Cardiac muscle cell (in vitro differentiated cells and primary cell): ENCODE measurements at regions not wholly inside any gene's neighbourhood (a gene's known extent, or its start where the extent isn't known, plus 50 kb on each side); places are given as distances from the start of the nearest gene placed in this dataset.
A peak's percentile ranks its signal among the peaks of the same experiment; 100 is the strongest.

Source experiments
- DNase-seq, 2 donors: peaks; one replicate each; pipeline versions ENCODE4 v3.0.0 to v3.0.0-alpha.2; 2010 to 2017; ENCODE audit warnings: low read depth in 1 of 2, low spot score in 1 of 2
- H3K27ac ChIP-seq: fragments of 200-600 bp; sonication (generic); 2 replicates; pipeline ENCODE4 v1.5.1; 2016
- H3K27me3 ChIP-seq: fragments of 200-600 bp; sonication (generic); 2 replicates; pipeline ENCODE4 v1.6.0; 2016; ENCODE audit warnings: control low read depth
- H3K36me3 ChIP-seq: fragments of 200-600 bp; sonication (generic); 2 replicates; pipeline ENCODE4 v1.5.1; 2016; ENCODE audit warnings: control low read depth
- H3K4me1 ChIP-seq: fragments of 200-600 bp; sonication (generic); 2 replicates; pipeline ENCODE4 v1.8.1; 2017; ENCODE audit warnings: low read depth, mild to moderate bottlenecking, mixed run types
- H3K4me3 ChIP-seq: fragments of 200-600 bp; sonication (generic); 2 replicates; pipeline ENCODE4 v1.5.1; 2016; ENCODE audit warnings: mild to moderate bottlenecking
- H3K9me3 ChIP-seq: fragments of 200-600 bp; sonication (generic); 2 replicates; pipeline ENCODE4 v1.5.1; 2017; ENCODE audit warnings: low read depth, mild to moderate bottlenecking, control low read depth
- CTCF ChIP-seq: IDR thresholded peaks from 2 replicates; pipeline ENCODE4 v1.5.1; 2012; ENCODE audit warnings: low read depth, mild to moderate bottlenecking, low read length

- Histone ChIP-seq H3K27me3 (no peaks in the 10 kb centered on the region), H3K27ac (no peak overlapping the region), H3K9me3 (no peaks in the 10 kb centered on the region), H3K36me3 (no peaks in the 10 kb centered on the region), H3K4me3 (no peak overlapping the region), H3K4me1 (no peaks in the 10 kb centered on the region)
- DNase-seq = no peak
- no peak for TF ChIP-seq CTCF
Measured at GRCh38 chr7:24455813-24456525, 117.3 kb upstream of the PALS2 start.

GRCh38 chr7:24456526-24457218 is 116.6 kb upstream of the PALS2 start:
- Histone ChIP-seq H3K27ac (no peak overlapping the region), H3K4me1 (no peaks in the 10 kb centered on the region), H3K9me3 (no peaks in the 10 kb centered on the region), H3K36me3 (no peaks in the 10 kb centered on the region), H3K4me3 (no peak overlapping the region), H3K27me3 (no peaks in the 10 kb centered on the region)
- TF ChIP-seq CTCF = no peak
- peak in 1 of 2 donors; percentile 1 for DNase-seq

- Histone ChIP-seq H3K27me3 (no peaks in the 10 kb centered on the region), H3K27ac (no peak overlapping the region), H3K36me3 (no peaks in the 10 kb centered on the region), H3K4me1 (no peaks in the 10 kb centered on the region), H3K4me3 (no peak overlapping the region), H3K9me3 (no peaks in the 10 kb centered on the region)
- DNase-seq = no peak
- no peak for TF ChIP-seq CTCF
Measured at GRCh38 chr7:24457219-24457558, 116.1 kb upstream of the PALS2 start.

GRCh38 chr7:24462117-24462516 is 111.1 kb upstream of the PALS2 start:
- no peaks in the 10 kb centered on the region for H3K9me3 ChIP-seq
- no peak overlapping the region for H3K4me3 ChIP-seq
- H3K4me1 ChIP-seq = no peaks in the 10 kb centered on the region
- no peaks in the 10 kb centered on the region for H3K36me3 ChIP-seq
- no peak for DNase-seq
- no peak overlapping the region for H3K27ac ChIP-seq
- TF ChIP-seq CTCF = no peak
- H3K27me3 ChIP-seq = no peaks in the 10 kb centered on the region

GRCh38 chr7:24462984-24463383 is 110.3 kb upstream of the PALS2 start:
- TF ChIP-seq CTCF = no peak
- DNase-seq = no peak
- Histone ChIP-seq H3K27me3 (no peaks in the 10 kb centered on the region), H3K4me3 (no peak overlapping the region), H3K4me1 (no peaks in the 10 kb centered on the region), H3K36me3 (no peaks in the 10 kb centered on the region), H3K9me3 (no peaks in the 10 kb centered on the region), H3K27ac (no peak overlapping the region)
